GM18511 (cell line): ENCODE measurements at regions not wholly inside any gene's neighbourhood (a gene's known extent, or its start where the extent isn't known, plus 50 kb on each side); places are given as distances from the start of the nearest gene placed in this dataset.

ENCODE experiments used
- ATAC-seq: cut with Tn5 transposase; IDR thresholded peaks from one replicate; pipeline ENCODE4 v1.9.1; 2021; ENCODE audit warnings: mild to moderate bottlenecking, moderate library complexity; ENCODE audit not compliant: unreplicated experiment

- ATAC-seq: no peak
Measured at GRCh38 chr6:156461647-156462046, 315.5 kb upstream of the ARID1B start.

- no peak for ATAC-seq
Measured at GRCh38 chr6:156457601-156458000, 319.6 kb upstream of the ARID1B start.

GRCh38 chr6:156455847-156456246 is 321.3 kb upstream of the ARID1B start:
- ATAC-seq: no peak

- no peak for ATAC-seq
Measured at GRCh38 chr6:156454867-156455266, 322.3 kb upstream of the ARID1B start.

GRCh38 chr6:156451726-156452125 is 325.5 kb upstream of the ARID1B start:
- no peak for ATAC-seq

- ATAC-seq: no peak
Measured at GRCh38 chr6:156451088-156451487, 326.1 kb upstream of the ARID1B start.

GRCh38 chr6:156450421-156450820 is 326.8 kb upstream of the ARID1B start:
- no peak for ATAC-seq

- no peak for ATAC-seq
Measured at GRCh38 chr6:156449569-156449968, 327.6 kb upstream of the ARID1B start.

GRCh38 chr6:156449128-156449527 is 328.1 kb upstream of the ARID1B start:
- no peak for ATAC-seq

GRCh38 chr6:156448579-156448978 is 328.6 kb upstream of the ARID1B start:
- ATAC-seq: no peak

- no peak for ATAC-seq
Measured at GRCh38 chr6:156440688-156441087, 336.5 kb upstream of the ARID1B start.

- no peak for ATAC-seq
Measured at GRCh38 chr6:156438350-156438923, 338.7 kb upstream of the ARID1B start.

- ATAC-seq: no peak
Measured at GRCh38 chr6:156437121-156437879, 339.9 kb upstream of the ARID1B start.

GRCh38 chr6:156434795-156435190 is 342.4 kb upstream of the ARID1B start:
- no peak for ATAC-seq

- no peak for ATAC-seq
Measured at GRCh38 chr6:156434049-156434794, 343.0 kb upstream of the ARID1B start.

GRCh38 chr6:156432543-156432942 is 344.6 kb upstream of the ARID1B start:
- no peak for ATAC-seq

GRCh38 chr6:156430386-156430785 is 346.8 kb upstream of the ARID1B start:
- no peak for ATAC-seq

- no peak for ATAC-seq
Measured at GRCh38 chr6:156427345-156427744, 349.8 kb upstream of the ARID1B start.

- no peak for ATAC-seq
Measured at GRCh38 chr6:156425359-156426020, 351.7 kb upstream of the ARID1B start.

- no peak for ATAC-seq
Measured at GRCh38 chr6:156423829-156424228, 353.3 kb upstream of the ARID1B start.

GRCh38 chr6:156423075-156423474 is 354.1 kb upstream of the ARID1B start:
- no peak for ATAC-seq
